ENCODE measurements at regions not wholly inside any gene's neighbourhood (a gene's known extent, or its start where the extent isn't known, plus 50 kb on each side); places are given as distances from the start of the nearest gene placed in this dataset.

DNA sequence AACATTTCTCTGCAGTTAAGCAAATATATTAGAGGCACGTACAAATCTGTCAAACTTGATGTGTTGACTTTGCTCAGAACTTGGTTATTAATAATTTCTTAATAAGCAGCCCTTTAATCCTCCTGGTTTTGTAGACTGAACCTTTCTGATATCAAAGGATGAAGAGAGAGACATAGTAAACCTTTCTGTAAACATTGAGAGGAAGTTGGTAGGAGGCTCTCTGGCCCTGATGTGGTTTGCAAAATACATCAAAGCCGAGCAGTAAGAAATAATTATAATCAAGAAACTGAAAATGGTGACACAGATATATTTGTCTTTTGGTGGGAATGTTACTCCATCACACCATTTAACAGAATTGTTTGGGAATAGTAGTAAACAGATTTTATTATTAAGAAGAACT lies 111.9 kb downstream of the OXSM start:
- no peak for ATAC-seq
- Histone ChIP-seq H3K4me3 (no peak overlapping the region), H3K27me3 (ENCODE audit: low read depth) (no peaks in the 10 kb centered on the region), H3K36me3 (no peaks in the 10 kb centered on the region), H3K27ac (no peak overlapping the region), H3K9me3 (no peaks in the 10 kb centered on the region), H3K4me1 (no peaks in the 10 kb centered on the region)
- no peak for DNase-seq
- intact Hi-C loops (cut with DNase I): no loop called here
- TF ChIP-seq, protein P1, sequence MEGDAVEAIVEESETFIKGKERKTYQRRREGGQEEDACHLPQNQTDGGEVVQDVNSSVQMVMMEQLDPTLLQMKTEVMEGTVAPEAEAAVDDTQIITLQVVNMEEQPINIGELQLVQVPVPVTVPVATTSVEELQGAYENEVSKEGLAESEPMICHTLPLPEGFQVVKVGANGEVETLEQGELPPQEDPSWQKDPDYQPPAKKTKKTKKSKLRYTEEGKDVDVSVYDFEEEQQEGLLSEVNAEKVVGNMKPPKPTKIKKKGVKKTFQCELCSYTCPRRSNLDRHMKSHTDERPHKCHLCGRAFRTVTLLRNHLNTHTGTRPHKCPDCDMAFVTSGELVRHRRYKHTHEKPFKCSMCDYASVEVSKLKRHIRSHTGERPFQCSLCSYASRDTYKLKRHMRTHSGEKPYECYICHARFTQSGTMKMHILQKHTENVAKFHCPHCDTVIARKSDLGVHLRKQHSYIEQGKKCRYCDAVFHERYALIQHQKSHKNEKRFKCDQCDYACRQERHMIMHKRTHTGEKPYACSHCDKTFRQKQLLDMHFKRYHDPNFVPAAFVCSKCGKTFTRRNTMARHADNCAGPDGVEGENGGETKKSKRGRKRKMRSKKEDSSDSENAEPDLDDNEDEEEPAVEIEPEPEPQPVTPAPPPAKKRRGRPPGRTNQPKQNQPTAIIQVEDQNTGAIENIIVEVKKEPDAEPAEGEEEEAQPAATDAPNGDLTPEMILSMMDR (IDR thresholded peaks at IDR 0.05): no peak

DNA sequence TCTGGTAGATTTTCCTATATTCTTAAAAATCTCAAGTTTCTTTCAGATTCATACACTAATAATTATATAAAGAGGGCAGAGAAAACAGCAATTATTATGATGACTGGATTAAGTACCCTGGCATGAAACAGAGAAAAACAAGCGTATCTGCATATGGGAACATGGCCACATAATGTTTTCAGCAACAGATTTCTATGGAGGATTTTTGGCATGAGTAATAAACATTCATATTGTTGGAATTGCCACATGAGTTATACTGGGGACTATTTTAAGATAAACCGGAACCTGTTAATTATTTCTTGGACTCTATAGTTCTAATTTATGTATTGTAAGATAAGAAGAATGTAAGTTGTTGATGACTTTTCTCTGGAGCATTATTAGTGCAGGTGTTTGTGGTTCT lies 112.7 kb downstream of the OXSM start:
- Histone ChIP-seq H3K36me3 (no peaks in the 10 kb centered on the region), H3K27ac (no peak overlapping the region), H3K27me3 (ENCODE audit: low read depth) (no peaks in the 10 kb centered on the region), H3K4me1 (no peaks in the 10 kb centered on the region), H3K4me3 (no peak overlapping the region), H3K9me3 (no peaks in the 10 kb centered on the region)
- TF ChIP-seq, protein P1 (IDR thresholded peaks at IDR 0.05): no peak
- no peak for ATAC-seq
- intact Hi-C loops (cut with DNase I): no loop called here
- DNase-seq: no peak

DNA sequence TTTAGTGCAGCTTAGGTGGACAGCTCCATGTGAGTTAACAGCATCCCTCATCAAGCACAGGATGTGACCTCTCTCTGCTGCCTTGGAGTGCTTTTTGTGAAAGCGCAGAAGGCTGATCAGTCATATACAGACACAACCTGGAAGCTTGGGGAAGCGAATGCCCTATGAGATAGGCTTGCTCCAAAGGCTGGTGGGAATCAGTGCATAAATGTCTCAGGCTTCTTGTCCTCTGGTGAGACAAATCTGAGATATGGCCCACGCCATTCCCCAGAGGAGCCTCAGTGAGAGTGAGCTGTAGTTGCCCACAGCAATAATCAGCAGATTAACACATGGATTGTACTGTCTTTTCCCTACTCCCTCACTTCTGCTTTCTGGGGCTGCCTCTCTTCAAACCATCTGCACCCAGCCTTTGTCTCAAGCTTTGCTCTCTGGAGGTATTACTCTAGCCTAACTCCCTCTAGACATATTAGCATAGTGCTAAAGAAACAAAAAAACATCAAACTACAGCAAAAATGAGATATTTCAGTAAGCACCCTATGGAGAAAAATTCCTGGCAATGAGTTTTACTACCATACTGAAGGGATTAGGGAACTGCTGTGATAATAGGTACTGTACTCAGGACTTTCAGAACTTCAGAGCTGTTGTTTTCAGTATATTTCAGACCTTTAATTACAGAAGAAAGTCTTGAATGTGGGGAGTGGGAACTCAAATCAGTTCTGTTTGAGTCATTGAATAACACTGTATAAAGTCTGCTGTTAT lies 113.7 kb downstream of the OXSM start:
- Histone ChIP-seq H3K9me3 (no peaks in the 10 kb centered on the region), H3K4me3 (no peak overlapping the region), H3K27me3 (ENCODE audit: low read depth) (no peaks in the 10 kb centered on the region), H3K36me3 (no peaks in the 10 kb centered on the region), H3K4me1 (no peaks in the 10 kb centered on the region), H3K27ac (no peak overlapping the region)
- TF ChIP-seq, protein P1 (IDR thresholded peaks at IDR 0.05): no peak
- DNase-seq: no peak
- intact Hi-C loops (cut with DNase I): no loop called here
- ATAC-seq: no peak

DNA sequence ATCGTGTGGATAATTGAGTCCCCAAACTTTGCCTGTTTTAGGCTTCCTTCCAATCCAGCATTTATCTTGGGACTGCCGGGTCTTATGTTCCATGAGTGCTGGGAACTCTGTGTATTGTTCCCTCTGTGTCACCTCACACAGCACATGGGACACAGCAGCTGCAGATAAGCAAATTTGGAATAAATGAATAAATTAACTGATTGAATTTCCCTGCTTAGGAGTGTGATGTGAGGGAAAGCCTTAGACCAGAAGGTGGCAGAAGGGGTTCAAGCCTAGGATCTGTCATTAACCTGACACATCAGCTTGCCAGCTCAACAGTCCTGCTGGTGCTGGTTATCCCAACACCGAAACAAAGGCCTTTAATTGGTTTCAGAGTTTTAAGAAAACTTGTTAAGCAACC lies 114.3 kb downstream of the OXSM start:
- TF ChIP-seq, protein P1 (IDR thresholded peaks at IDR 0.05): peak; percentile 8
- Histone ChIP-seq H3K9me3 (no peaks in the 10 kb centered on the region), H3K4me1 (no peaks in the 10 kb centered on the region), H3K36me3 (no peaks in the 10 kb centered on the region), H3K4me3 (no peak overlapping the region), H3K27ac (no peak overlapping the region), H3K27me3 (ENCODE audit: low read depth) (no peaks in the 10 kb centered on the region)
- ATAC-seq (no peak), DNase-seq (no peak)
- intact Hi-C loops (cut with DNase I): no loop called here

DNA sequence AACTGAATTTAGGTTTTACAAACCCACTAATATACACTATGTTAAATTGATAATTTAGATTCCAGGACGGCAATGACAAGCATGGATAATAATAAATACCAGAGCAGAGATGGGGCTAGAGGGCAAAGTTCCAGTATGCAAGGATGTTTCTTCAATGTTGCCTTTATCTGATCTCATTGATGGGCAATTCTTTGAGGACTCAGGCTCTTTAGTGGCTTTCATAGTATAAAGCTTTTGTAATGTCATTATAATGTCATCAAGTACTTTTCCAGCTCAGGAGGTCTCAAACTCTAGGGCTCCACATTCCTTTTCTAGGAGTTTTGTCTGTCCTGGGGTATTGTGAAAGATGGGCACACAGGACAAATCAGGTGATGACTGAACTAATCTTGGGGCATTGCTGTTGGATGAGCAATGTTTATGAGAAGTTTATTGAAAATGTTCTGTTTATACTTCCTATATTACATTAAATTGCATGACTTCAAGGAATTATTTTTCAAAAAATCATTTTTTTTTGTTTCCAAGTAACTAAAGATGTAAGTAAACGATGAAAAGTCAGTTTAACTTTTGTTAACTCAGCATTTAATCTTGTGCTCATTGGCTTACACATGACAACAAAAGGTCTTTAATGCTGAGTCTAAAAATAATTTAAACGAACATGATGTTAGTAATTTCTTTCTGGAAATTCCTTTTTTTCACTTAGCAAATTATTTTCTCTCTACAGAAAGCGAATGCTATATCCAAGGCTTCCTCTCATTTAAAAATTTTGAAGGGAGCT lies 116.4 kb downstream of the OXSM start:
- no peak for ATAC-seq
- H3K36me3 ChIP-seq: no peaks in the 10 kb centered on the region

More for the DNA sequence above, 116.4 kb downstream of the OXSM start:
- intact Hi-C loops (cut with DNase I): no loop called here
- no peaks in the 10 kb centered on the region for H3K4me1 ChIP-seq
- DNase-seq: no peak
- H3K27me3 ChIP-seq (ENCODE audit: low read depth): no peaks in the 10 kb centered on the region
- H3K4me3 ChIP-seq: no peak overlapping the region
- TF ChIP-seq, protein P1 (IDR thresholded peaks at IDR 0.05): no peak
- H3K27ac ChIP-seq: no peak overlapping the region
- no peaks in the 10 kb centered on the region for H3K9me3 ChIP-seq
